DND-41 (cell line): ENCODE measurements at regions not wholly inside any gene's neighbourhood (a gene's known extent, or its start where the extent isn't known, plus 50 kb on each side); places are given as distances from the start of the nearest gene placed in this dataset.

Experiments used
- ATAC-seq: fragments of 200-7000 bp; cut with Tn5 transposase; 3 replicates; pipeline ENCODE4 v1.9.1; 2021; ENCODE audit warnings: low read depth; ENCODE audit not compliant: insufficient read depth
- DNase-seq: peaks from one replicate; pipeline ENCODE4 v3.0.0-alpha.2; 2020
- H2AFZ ChIP-seq: 2 replicates; pipeline ENCODE4 v1.6.0; 2012; ENCODE audit warnings: low read depth, low read length
- H3K27ac ChIP-seq: 2 replicates; pipeline ENCODE4 v1.5.1; 2012; ENCODE audit warnings: low read length, inconsistent platforms
- H3K27me3 ChIP-seq: fragments of 200-600 bp; sonication (generic); 2 replicates; pipeline ENCODE4 v1.6.0; 2012; ENCODE audit warnings: low read length, mild to moderate bottlenecking, inconsistent platforms; ENCODE audit not compliant: insufficient read depth, poor library complexity
- H3K36me3 ChIP-seq: 2 replicates; pipeline ENCODE4 v1.5.1; 2012; ENCODE audit warnings: low read length, inconsistent platforms; ENCODE audit not compliant: insufficient read depth
- H3K4me1 ChIP-seq: 2 replicates; pipeline ENCODE4 v1.5.1; 2012; ENCODE audit warnings: mild to moderate bottlenecking, low read length; ENCODE audit not compliant: insufficient read depth
- H3K4me2 ChIP-seq: 2 replicates; pipeline ENCODE4 v1.6.0; 2012; ENCODE audit warnings: mild to moderate bottlenecking, moderate library complexity, low read length, inconsistent platforms; ENCODE audit not compliant: insufficient read depth
- H3K4me3 ChIP-seq, 2 experiments: fragments of 200-600 bp in 1 of 2; shearing (Covaris generic) in 1 of 2; 2 replicates each; pipeline ENCODE4 v1.5.1; 2012 to 2016; ENCODE audit warnings: inconsistent platforms in 2 of 2, low read length in 2 of 2, mild to moderate bottlenecking in 2 of 2, low read depth in 1 of 2, moderate library complexity in 1 of 2
- H3K79me2 ChIP-seq: 2 replicates; pipeline ENCODE4 v1.6.0; 2012; ENCODE audit warnings: low read length, inconsistent platforms; ENCODE audit not compliant: insufficient read depth
- H3K9ac ChIP-seq: 2 replicates; pipeline ENCODE4 v1.6.0; 2012; ENCODE audit warnings: low read depth, mild to moderate bottlenecking, inconsistent platforms, low read length, moderate library complexity
- H3K9me3 ChIP-seq: 2 replicates; pipeline ENCODE4 v1.5.1; 2012; ENCODE audit warnings: low read length, moderate library complexity, mild to moderate bottlenecking, inconsistent platforms; ENCODE audit not compliant: insufficient read depth, severe bottlenecking
- H4K20me1 ChIP-seq: 2 replicates; pipeline ENCODE4 v1.6.0; 2012; ENCODE audit warnings: low read length; ENCODE audit not compliant: insufficient read depth
- EZH2 ChIP-seq: IDR thresholded peaks from 3 replicates; pipeline ENCODE4 v1.6.1; 2012; ENCODE audit warnings: borderline replicate concordance, low read depth, mild to moderate bottlenecking, moderate library complexity, low read length, inconsistent platforms; ENCODE audit not compliant: severe bottlenecking
- TF ChIP-seq, protein P1 (sequence below): IDR thresholded peaks from 2 replicates; pipeline ENCODE4 v1.5.1; 2012; ENCODE audit warnings: borderline replicate concordance, low read length, moderate library complexity, mild to moderate bottlenecking; ENCODE audit not compliant: poor library complexity, severe bottlenecking; ENCODE audit errors: extremely low read depth

DNA sequence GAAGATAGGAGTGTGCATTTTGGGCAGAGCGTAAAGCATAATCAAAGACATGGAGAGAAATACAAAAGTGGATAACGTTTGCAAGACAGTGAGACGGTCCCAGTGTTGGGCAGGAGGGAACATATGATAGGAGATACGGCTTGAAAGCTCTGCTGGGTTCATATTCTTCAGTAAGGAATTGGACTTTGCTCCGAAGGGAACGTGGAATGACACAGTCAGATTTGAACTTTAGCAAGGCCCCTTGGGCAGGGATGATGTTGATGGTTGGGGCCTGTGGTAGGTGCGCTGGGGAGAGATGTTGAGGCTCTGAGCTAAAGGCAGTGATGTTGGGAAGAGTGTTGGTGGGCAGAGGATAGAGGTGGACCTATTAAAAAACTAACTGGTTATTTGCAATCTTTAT, 143.5 kb upstream of the TBX3 start:
- no peak overlapping the region for H3K27ac ChIP-seq
- no peaks in the 10 kb centered on the region for H3K9me3 ChIP-seq
- H2AFZ ChIP-seq, result no peak overlapping the region
- H4K20me1 ChIP-seq, result no peaks in the 10 kb centered on the region
- no peaks in the 10 kb centered on the region for H3K27me3 ChIP-seq
- no peak overlapping the region for H3K4me2 ChIP-seq
- no peak overlapping the region for H3K9ac ChIP-seq
- DNase-seq, result no peak
- H3K36me3 ChIP-seq, result no peaks in the 10 kb centered on the region
- no peaks in the 10 kb centered on the region for H3K79me2 ChIP-seq
- no peak for ATAC-seq
- no peak overlapping the region for H3K4me3 ChIP-seq
- TF ChIP-seq, protein P1, sequence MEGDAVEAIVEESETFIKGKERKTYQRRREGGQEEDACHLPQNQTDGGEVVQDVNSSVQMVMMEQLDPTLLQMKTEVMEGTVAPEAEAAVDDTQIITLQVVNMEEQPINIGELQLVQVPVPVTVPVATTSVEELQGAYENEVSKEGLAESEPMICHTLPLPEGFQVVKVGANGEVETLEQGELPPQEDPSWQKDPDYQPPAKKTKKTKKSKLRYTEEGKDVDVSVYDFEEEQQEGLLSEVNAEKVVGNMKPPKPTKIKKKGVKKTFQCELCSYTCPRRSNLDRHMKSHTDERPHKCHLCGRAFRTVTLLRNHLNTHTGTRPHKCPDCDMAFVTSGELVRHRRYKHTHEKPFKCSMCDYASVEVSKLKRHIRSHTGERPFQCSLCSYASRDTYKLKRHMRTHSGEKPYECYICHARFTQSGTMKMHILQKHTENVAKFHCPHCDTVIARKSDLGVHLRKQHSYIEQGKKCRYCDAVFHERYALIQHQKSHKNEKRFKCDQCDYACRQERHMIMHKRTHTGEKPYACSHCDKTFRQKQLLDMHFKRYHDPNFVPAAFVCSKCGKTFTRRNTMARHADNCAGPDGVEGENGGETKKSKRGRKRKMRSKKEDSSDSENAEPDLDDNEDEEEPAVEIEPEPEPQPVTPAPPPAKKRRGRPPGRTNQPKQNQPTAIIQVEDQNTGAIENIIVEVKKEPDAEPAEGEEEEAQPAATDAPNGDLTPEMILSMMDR, result no peak
- no peak for TF ChIP-seq EZH2
- no peaks in the 10 kb centered on the region for H3K4me1 ChIP-seq

DNA sequence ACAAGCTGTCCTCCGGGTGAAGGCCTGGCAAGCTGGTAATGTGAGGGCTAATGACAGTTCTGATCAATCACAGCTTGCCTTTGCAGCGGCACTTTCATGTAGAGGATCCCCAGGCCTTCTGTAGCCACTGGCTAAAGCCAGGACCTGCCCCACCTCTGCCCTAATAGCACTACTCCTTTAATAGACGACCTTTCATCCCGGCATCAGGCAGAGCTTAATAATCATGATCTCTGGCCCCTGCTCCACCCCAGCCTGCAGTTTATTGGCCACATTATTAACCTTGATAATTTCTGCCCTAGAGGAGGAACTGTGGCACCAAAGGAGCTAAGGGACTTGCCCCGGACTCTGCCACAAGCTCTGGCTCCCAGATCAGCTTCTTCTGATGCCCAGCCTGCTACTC, 142.3 kb upstream of the TBX3 start:
- H3K27me3 ChIP-seq, result no peaks in the 10 kb centered on the region
- H3K9me3 ChIP-seq, result no peaks in the 10 kb centered on the region
- H3K36me3 ChIP-seq, result no peaks in the 10 kb centered on the region
- DNase-seq (no peak), ATAC-seq (no peak)
- H2AFZ ChIP-seq, result no peak overlapping the region
- H3K9ac ChIP-seq, result no peak overlapping the region
- H3K79me2 ChIP-seq, result no peaks in the 10 kb centered on the region
- no peaks in the 10 kb centered on the region for H3K4me1 ChIP-seq
- H3K4me2 ChIP-seq, result no peak overlapping the region
- H3K27ac ChIP-seq, result no peak overlapping the region
- TF ChIP-seq, protein P1, result no peak
- TF ChIP-seq EZH2, result no peak
- H3K4me3 ChIP-seq, result no peak overlapping the region
- H4K20me1 ChIP-seq, result no peaks in the 10 kb centered on the region

DNA sequence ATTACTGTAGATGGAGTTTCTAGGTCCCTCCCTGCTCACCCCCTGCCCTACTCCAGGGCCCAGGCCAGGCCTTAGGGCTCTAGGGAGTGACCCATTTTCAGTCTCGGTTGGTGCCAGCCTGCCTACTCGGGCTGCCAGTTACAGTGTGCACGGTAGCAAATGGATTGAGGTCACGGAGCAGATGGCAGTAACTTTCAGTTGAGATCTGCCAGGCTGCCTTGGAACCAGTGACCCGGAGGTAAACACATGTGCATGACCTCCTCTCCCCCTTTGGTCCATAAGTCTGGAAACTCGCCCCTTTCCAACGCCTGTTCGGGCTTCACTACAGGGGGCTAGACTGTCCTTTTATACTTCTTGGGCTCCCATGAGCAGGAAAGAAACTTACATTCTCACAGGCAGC, 139.7 kb upstream of the TBX3 start:
- Histone ChIP-seq H3K4me1 (no peaks in the 10 kb centered on the region), H3K27ac (no peak overlapping the region), H3K36me3 (no peaks in the 10 kb centered on the region), H4K20me1 (no peaks in the 10 kb centered on the region), H2AFZ (no peak overlapping the region), H3K4me2 (no peak overlapping the region), H3K79me2 (no peaks in the 10 kb centered on the region), H3K9me3 (no peaks in the 10 kb centered on the region), H3K4me3 (no peak overlapping the region), H3K9ac (no peak overlapping the region), H3K27me3 (no peaks in the 10 kb centered on the region)
- no peak for ATAC-seq
- no peak for DNase-seq
- TF ChIP-seq, protein P1, result no peak

DNA sequence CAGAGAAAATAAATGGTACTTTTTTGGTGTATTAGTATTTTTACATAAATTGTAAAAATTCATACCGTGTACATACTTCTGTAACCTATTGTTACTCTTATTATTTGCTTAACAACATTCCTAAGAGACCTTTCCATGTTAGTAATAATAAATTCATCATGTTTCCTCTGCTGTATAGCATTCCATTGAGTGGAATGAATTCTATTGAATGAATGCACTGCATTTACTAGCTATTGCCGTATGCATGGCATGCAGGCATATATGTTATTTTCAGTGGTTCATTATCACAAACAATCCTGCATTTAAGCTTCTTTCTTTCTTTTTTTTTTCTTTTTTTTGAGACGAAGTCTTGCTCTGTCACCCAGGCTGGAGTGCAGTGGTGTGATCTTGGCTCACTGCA, 137.6 kb upstream of the TBX3 start:
- Histone ChIP-seq H3K27me3 (no peaks in the 10 kb centered on the region), H3K4me2 (no peak overlapping the region), H3K9me3 (no peaks in the 10 kb centered on the region), H3K9ac (no peak overlapping the region), H4K20me1 (no peaks in the 10 kb centered on the region), H3K4me3 (no peak overlapping the region), H3K79me2 (no peaks in the 10 kb centered on the region), H3K4me1 (no peaks in the 10 kb centered on the region), H2AFZ (no peak overlapping the region), H3K27ac (no peak overlapping the region), H3K36me3 (no peaks in the 10 kb centered on the region)
- ATAC-seq (no peak), DNase-seq (no peak)
- TF ChIP-seq, protein P1, result no peak
- no peak for TF ChIP-seq EZH2
